Neuronal stem cell (in vitro differentiated cells): ENCODE measurements at regions not wholly inside any gene's neighbourhood (a gene's known extent, or its start where the extent isn't known, plus 50 kb on each side); places are given as distances from the start of the nearest gene placed in this dataset.
A peak's percentile ranks its signal among the peaks of the same experiment; 100 is the strongest.

Experiments
- DNase-seq: peaks from one replicate; pipeline ENCODE4 v3.0.0-alpha.2; 2013; ENCODE audit warnings: low spot score
- H2AFZ ChIP-seq: one replicate; pipeline ENCODE4 v1.6.1; 2013; ENCODE audit warnings: mild to moderate bottlenecking, low read length, inconsistent platforms
- H2AK5ac ChIP-seq: 2 replicates; pipeline ENCODE4 v1.6.1; 2013; ENCODE audit warnings: low read depth, mild to moderate bottlenecking, inconsistent platforms, low read length, moderate library complexity, mixed read lengths
- H2BK120ac ChIP-seq: 2 replicates; pipeline ENCODE4 v1.6.1; 2013; ENCODE audit warnings: low read depth, mild to moderate bottlenecking, inconsistent platforms, low read length, moderate library complexity, mixed read lengths
- H2BK12ac ChIP-seq: one replicate; pipeline ENCODE4 v1.6.1; 2013; ENCODE audit warnings: low read length, inconsistent platforms
- H2BK15ac ChIP-seq: 2 replicates; pipeline ENCODE4 v1.6.1; 2013; ENCODE audit warnings: mild to moderate bottlenecking, low read length, inconsistent platforms, mixed read lengths
- H2BK5ac ChIP-seq: one replicate; pipeline ENCODE4 v1.6.1; 2013; ENCODE audit warnings: inconsistent platforms, mild to moderate bottlenecking, low read length, moderate library complexity
- H3K14ac ChIP-seq: one replicate; pipeline ENCODE4 v1.6.1; 2013; ENCODE audit warnings: low read length, inconsistent platforms
- H3K18ac ChIP-seq: 2 replicates; pipeline ENCODE4 v1.6.1; 2013; ENCODE audit warnings: low read length, inconsistent platforms
- H3K23ac ChIP-seq: 2 replicates; pipeline ENCODE4 v1.6.1; 2013; ENCODE audit warnings: low read depth, mild to moderate bottlenecking, mixed read lengths, low read length, inconsistent platforms; ENCODE audit not compliant: poor library complexity
- H3K27ac ChIP-seq: replicated peaks from 3 replicates; pipeline ENCODE4 v1.5.1; 2013; ENCODE audit warnings: low read length, inconsistent platforms
- H3K27me3 ChIP-seq, 3 experiments: 2 replicates each; pipeline ENCODE4 v1.6.1; 2013; ENCODE audit warnings: low read length in 3 of 3, mild to moderate bottlenecking in 2 of 3, inconsistent platforms in 1 of 3, low read depth in 1 of 3, mixed read lengths in 1 of 3, moderate library complexity in 1 of 3; ENCODE audit not compliant: control insufficient read depth in 3 of 3, insufficient read depth in 3 of 3
- H3K36me3 ChIP-seq, 2 donors: replicated peaks in 1 of 2; 2 replicates each; pipeline ENCODE4 v1.6.1; 2013; ENCODE audit warnings: low read length in 2 of 2; ENCODE audit not compliant: control insufficient read depth in 2 of 2, insufficient read depth in 2 of 2
- H3K4ac ChIP-seq: 2 replicates; pipeline ENCODE4 v1.6.1; 2013; ENCODE audit warnings: inconsistent platforms, mild to moderate bottlenecking, low read length, moderate library complexity
- H3K4me1 ChIP-seq, 2 donors: 1 replicate in 1 of 2; 2 replicates in 1 of 2; pipeline ENCODE4 v1.6.1; 2013; ENCODE audit warnings: low read length in 2 of 2, low read depth in 1 of 2; ENCODE audit not compliant: control insufficient read depth in 2 of 2, insufficient read depth in 1 of 2
- H3K4me2 ChIP-seq: one replicate; pipeline ENCODE4 v1.6.1; 2013; ENCODE audit warnings: mild to moderate bottlenecking, low read length, inconsistent platforms; ENCODE audit not compliant: insufficient read depth, poor library complexity, severe bottlenecking
- H3K4me3 ChIP-seq, 2 donors: 2 replicates each; pipeline ENCODE4 v1.5.1; 2013; ENCODE audit warnings: low read length in 2 of 2, mild to moderate bottlenecking in 2 of 2, inconsistent platforms in 1 of 2, moderate library complexity in 1 of 2
- H3K79me1 ChIP-seq: one replicate; pipeline ENCODE4 v1.6.1; 2013; ENCODE audit warnings: low read depth, mild to moderate bottlenecking, inconsistent platforms, low read length, moderate library complexity
- H3K9ac ChIP-seq: one replicate; pipeline ENCODE4 v1.6.1; 2013; ENCODE audit warnings: mild to moderate bottlenecking, low read depth, low read length, inconsistent platforms; ENCODE audit not compliant: poor library complexity
- H3K9me3 ChIP-seq, 2 donors: replicated peaks in 1 of 2; 2 replicates each; pipeline versions ENCODE3 to v1.6.1; 2013; ENCODE audit warnings: low read length in 2 of 2, mild to moderate bottlenecking in 2 of 2, inconsistent platforms in 1 of 2, low read depth in 1 of 2, mixed read lengths in 1 of 2, moderate library complexity in 1 of 2; ENCODE audit not compliant: control insufficient read depth in 2 of 2, insufficient read depth in 1 of 2
- H4K8ac ChIP-seq: one replicate; pipeline ENCODE4 v1.6.1; 2013; ENCODE audit warnings: low read depth, mild to moderate bottlenecking, inconsistent platforms, low read length, moderate library complexity
- H4K91ac ChIP-seq: one replicate; pipeline ENCODE4 v1.6.1; 2013; ENCODE audit warnings: low read length, low read depth, mild to moderate bottlenecking, inconsistent platforms; ENCODE audit not compliant: poor library complexity
- WGBS, 2 donors: extraction: QIAGEN DNeasy Blood & Tissue Kit; methylation state at CpG; one replicate each; pipeline ENCODE4 v1.1.7; 2013; ENCODE audit warnings: missing lambda C conversion rate in 2 of 2, mixed read lengths in 1 of 2; ENCODE audit not compliant: insufficient read length in 2 of 2, insufficient replicate concordance in 1 of 2; ENCODE audit errors: extremely low coverage in 2 of 2; 5-methylcytosine and 5-hydroxymethylcytosine counted together

DNA sequence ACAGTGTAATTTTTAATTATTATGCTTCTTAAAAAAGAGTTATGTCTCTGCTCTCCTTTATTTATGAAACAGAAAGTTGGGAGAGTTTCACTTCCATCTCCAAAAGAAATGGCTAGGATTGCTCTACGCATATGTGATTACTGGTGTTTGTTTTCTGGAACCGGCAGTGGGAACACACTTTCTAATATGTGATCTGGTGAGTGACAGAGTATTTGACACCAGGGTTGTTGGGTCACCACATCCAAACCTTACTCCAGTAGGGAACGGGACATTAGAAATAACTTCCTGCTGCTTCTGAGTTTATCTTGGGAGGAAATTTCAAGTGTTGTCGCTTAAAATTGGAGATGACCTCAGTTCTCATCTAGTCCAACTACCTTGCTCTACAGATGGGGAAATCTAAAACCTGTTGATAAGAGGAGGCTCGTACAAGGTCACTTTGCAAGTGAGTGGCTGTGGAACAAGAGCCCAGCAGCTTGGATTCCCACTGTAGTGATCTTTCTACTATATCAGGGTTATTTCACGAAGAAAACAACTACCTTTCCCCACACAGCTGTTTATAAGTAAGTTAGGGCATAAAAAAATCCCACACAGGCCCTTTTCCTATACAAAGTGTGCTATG is 108.5 kb downstream of the TTC32 start:
- no CpG with 5 or more reads among the region's 6 CpGs for WGBS, 2 donors
- H3K27ac ChIP-seq: no peak overlapping the region
- no peak overlapping the region for H2BK12ac ChIP-seq
- no peaks in the 10 kb centered on the region for H3K79me1 ChIP-seq
- H2AK5ac ChIP-seq: no peak overlapping the region
- H3K27me3 ChIP-seq: no peaks in the 10 kb centered on the region
- H3K4me2 ChIP-seq: no peak overlapping the region
- H3K23ac ChIP-seq: no peak overlapping the region
- H3K4me3 ChIP-seq: no peak overlapping the region
- H3K9ac ChIP-seq: no peak overlapping the region
- no peak overlapping the region for H3K4ac ChIP-seq
- no peak overlapping the region for H3K18ac ChIP-seq
- no peaks in the 10 kb centered on the region for H3K4me1 ChIP-seq
- H4K91ac ChIP-seq: no peak overlapping the region
- H2BK5ac ChIP-seq: no peak overlapping the region
- H4K8ac ChIP-seq: no peak overlapping the region
- H2BK120ac ChIP-seq: no peak overlapping the region
- no peak overlapping the region for H2BK15ac ChIP-seq
- no peak for DNase-seq
- no peaks in the 10 kb centered on the region for H3K9me3 ChIP-seq
- no peak overlapping the region for H3K14ac ChIP-seq
- H3K36me3 ChIP-seq: no peaks in the 10 kb centered on the region
- no peak overlapping the region for H2AFZ ChIP-seq

DNA sequence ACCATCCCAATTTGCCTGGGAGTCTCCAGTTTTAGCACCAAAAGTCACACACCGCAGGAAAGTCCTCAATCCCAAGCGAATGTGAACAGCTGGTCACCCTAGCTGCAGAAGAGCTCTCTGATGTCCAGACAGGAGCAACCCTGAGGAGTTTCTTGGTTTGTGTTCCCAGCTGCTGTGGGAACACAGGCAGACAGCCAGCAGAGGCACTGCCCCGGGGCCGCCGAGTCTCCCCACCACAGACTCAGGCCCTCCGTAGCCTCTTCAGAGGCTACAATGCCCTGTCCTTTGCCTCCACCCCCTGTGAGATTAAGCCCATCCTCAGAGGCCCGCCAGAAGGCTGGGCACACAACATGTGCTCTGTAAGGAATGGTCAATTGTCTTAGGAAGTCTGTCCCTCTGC is 111.5 kb downstream of the TTC32 start:
- no peaks in the 10 kb centered on the region for H3K9me3 ChIP-seq
- no peak for DNase-seq
- no peak overlapping the region for H3K4me2 ChIP-seq
- H3K4ac ChIP-seq: no peak overlapping the region
- H4K8ac ChIP-seq: no peak overlapping the region
- no peaks in the 10 kb centered on the region for H3K36me3 ChIP-seq
- H3K4me1 ChIP-seq: peaks cover 0 to 2% of the 10 kb centered on the region in 2 donors
- no peak overlapping the region for H3K4me3 ChIP-seq
- no peaks in the 10 kb centered on the region for H3K79me1 ChIP-seq
- H2BK15ac ChIP-seq: no peak overlapping the region
- peak overlapping the region; percentile 52 for H3K18ac ChIP-seq
- H2AK5ac ChIP-seq: no peak overlapping the region
- no peak overlapping the region for H2BK12ac ChIP-seq
- no CpG with 5 or more reads among the region's 7 CpGs for WGBS, 2 donors
- no peak overlapping the region for H3K9ac ChIP-seq
- no peak overlapping the region for H3K23ac ChIP-seq
- no peak overlapping the region for H4K91ac ChIP-seq
- H2AFZ ChIP-seq: no peak overlapping the region
- peaks cover 0 to 17% (median 0%) of the 10 kb centered on the region in 3 experiments for H3K27me3 ChIP-seq
- H3K14ac ChIP-seq: no peak overlapping the region
- H2BK120ac ChIP-seq: no peak overlapping the region
- H2BK5ac ChIP-seq: no peak overlapping the region
- no peak overlapping the region for H3K27ac ChIP-seq

DNA sequence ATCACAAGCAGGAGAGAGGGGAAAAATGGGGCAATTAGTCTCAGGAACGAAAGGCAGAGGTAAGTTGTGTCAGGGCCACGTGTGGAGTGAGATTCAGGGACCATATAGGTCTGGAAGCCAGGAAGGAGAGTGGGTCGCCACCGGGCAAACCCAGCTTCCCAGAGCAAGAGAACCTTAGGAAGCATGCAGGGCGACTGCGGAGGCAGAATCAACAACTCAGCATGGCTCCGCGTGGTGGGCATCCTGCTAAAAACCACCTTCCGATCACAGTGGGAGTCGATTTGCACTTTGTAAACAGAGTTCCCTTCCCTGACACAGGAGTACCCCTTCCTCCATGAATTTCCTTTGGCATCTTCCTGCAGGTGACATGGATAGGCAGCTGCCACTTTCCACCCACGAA is 114.6 kb downstream of the TTC32 start:
- H3K27ac ChIP-seq: no peak overlapping the region

DNA sequence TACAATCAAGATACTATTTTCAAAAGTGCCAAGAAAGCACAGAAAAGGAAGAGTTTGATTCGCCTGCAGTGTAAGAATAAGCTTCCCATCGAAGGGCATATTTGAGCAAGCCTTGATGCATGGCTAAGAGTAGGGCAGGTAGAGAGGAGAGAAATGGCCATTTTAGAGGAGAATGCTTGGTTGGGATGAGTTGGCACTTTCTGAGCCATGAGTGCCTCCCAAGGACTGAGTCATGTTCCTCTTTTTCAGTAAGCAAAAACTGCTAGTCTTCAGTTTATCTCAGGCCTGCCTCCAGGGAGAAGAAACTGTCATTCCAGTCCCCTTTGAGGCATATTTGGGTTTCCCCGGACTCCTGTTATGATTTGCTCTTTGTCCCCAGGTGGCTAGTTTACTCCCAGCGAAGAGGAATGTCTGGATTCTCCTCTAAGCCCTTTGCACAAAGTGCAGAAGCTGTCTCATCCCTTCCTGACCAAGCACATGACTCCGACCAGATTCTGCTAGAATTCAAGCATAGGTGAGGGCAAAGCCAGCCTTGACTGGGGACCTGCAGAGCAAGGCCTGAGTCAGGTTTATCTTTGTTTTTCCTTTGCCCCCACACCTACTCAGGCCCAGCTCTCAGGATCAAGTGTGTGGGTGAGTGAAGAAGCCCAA is 115.2 kb downstream of the TTC32 start:
- H3K36me3 ChIP-seq: no peaks in the 10 kb centered on the region
- H3K9ac ChIP-seq: no peak overlapping the region
- no peak overlapping the region for H3K18ac ChIP-seq
- WGBS, 2 donors: no CpG with 5 or more reads among the region's 5 CpGs
- H2BK5ac ChIP-seq: no peak overlapping the region
- H2AFZ ChIP-seq: no peak overlapping the region
- no peak overlapping the region for H4K91ac ChIP-seq
- H4K8ac ChIP-seq: no peak overlapping the region
- H3K79me1 ChIP-seq: no peaks in the 10 kb centered on the region
- H3K9me3 ChIP-seq: no peaks in the 10 kb centered on the region
- no peak overlapping the region for H2BK12ac ChIP-seq
- peaks cover 0 to 17% (median 0%) of the 10 kb centered on the region in 3 experiments for H3K27me3 ChIP-seq
- peaks cover 0 to 2% of the 10 kb centered on the region in 2 donors for H3K4me1 ChIP-seq
- no peak overlapping the region for H3K23ac ChIP-seq
- no peak for DNase-seq
- no peak overlapping the region for H3K14ac ChIP-seq
- H3K27ac ChIP-seq: no peak overlapping the region
- H2AK5ac ChIP-seq: no peak overlapping the region
- H3K4ac ChIP-seq: no peak overlapping the region
- no peak overlapping the region for H3K4me2 ChIP-seq
- no peak overlapping the region for H2BK15ac ChIP-seq
- H3K4me3 ChIP-seq: no peak overlapping the region
- no peak overlapping the region for H2BK120ac ChIP-seq

More for the DNA sequence above, 114.6 kb downstream of the TTC32 start:
- Histone ChIP-seq H3K18ac (no peak overlapping the region), H3K27me3 (peaks cover 0 to 17% (median 0%) of the 10 kb centered on the region in 3 experiments), H3K9me3 (no peaks in the 10 kb centered on the region), H3K4me3 (no peak overlapping the region), H2BK5ac (no peak overlapping the region), H2BK12ac (no peak overlapping the region), H2AK5ac (no peak overlapping the region), H3K23ac (no peak overlapping the region), H4K8ac (no peak overlapping the region), H3K36me3 (no peaks in the 10 kb centered on the region), H4K91ac (no peak overlapping the region), H3K79me1 (no peaks in the 10 kb centered on the region), H3K4me1 (peaks cover 0 to 2% of the 10 kb centered on the region in 2 donors), H2BK120ac (no peak overlapping the region), H3K4ac (no peak overlapping the region), H3K4me2 (no peak overlapping the region), H3K9ac (no peak overlapping the region), H2AFZ (no peak overlapping the region), H2BK15ac (no peak overlapping the region), H3K14ac (no peak overlapping the region)
- DNase-seq: no peak
- no CpG with 5 or more reads among the region's 11 CpGs for WGBS, 2 donors
